ENCODE measurements at regions not wholly inside any gene's neighbourhood (a gene's known extent, or its start where the extent isn't known, plus 50 kb on each side); places are given as distances from the start of the nearest gene placed in this dataset.

GRCh38 chr2:155913356-155913755, 419.2 kb downstream of the NR4A2 start:
- H3K4me3 Mint-ChIP-seq, result no peak overlapping the region
- no peaks in the 10 kb centered on the region for H3K27me3 Mint-ChIP-seq (ENCODE audit: low read depth)
- no peak for DNase-seq (ENCODE audit: low spot score)
- ATAC-seq, result no peak
- TF ChIP-seq RELA (CRISPR knock-in tag; IDR thresholded peaks at IDR 0.05; ENCODE audit: borderline replicate concordance) (no peak), CREB1 (CRISPR knock-in tag; IDR thresholded peaks at IDR 0.05) (no peak), ELF4 (CRISPR knock-in tag; IDR thresholded peaks at IDR 0.05; ENCODE audit: low read depth) (no peak), ETV6 (CRISPR knock-in tag; IDR thresholded peaks at IDR 0.05) (no peak), ZMAT4 (CRISPR knock-in tag; IDR thresholded peaks at IDR 0.05) (no peak), E2F5 (CRISPR knock-in tag; IDR thresholded peaks at IDR 0.05) (no peak), FOXP4 (CRISPR knock-in tag; IDR thresholded peaks at IDR 0.05) (no peak), NR3C1 (CRISPR knock-in tag; conservative IDR thresholded peaks at IDR 0.05; ENCODE audit: low read depth) (no peak)
- no peaks in the 10 kb centered on the region for H3K9me3 Mint-ChIP-seq
- ChIA-PET CTCF (interaction anchor here (0.9 kb wide), 1 partner anchor 97 kb away, joined by 3 read pairs; no protein-coding TSS in a partner anchor), POLR2A (interaction anchor here (0.6 kb wide), 1 partner anchor 15 kb away, joined by 4 read pairs; no protein-coding TSS in a partner anchor)
- H3K36me3 Mint-ChIP-seq, result no peaks in the 10 kb centered on the region
- H3K4me1 Mint-ChIP-seq, result peaks cover 6% of the 10 kb centered on the region
- no peak overlapping the region for H3K27ac Mint-ChIP-seq

- H3K4me3 Mint-ChIP-seq, result no peak overlapping the region
- peaks cover 47% of the 10 kb centered on the region for H3K4me1 Mint-ChIP-seq
- no peak for ATAC-seq
- POLR2A ChIA-PET, result no interaction called here
- peaks cover 12% of the 10 kb centered on the region for H3K27me3 Mint-ChIP-seq (ENCODE audit: low read depth)
- no peak overlapping the region for H3K27ac Mint-ChIP-seq
- no peaks in the 10 kb centered on the region for H3K36me3 Mint-ChIP-seq
- no peak for DNase-seq (ENCODE audit: low spot score)
- CTCF ChIA-PET, result no interaction called here
- no peaks in the 10 kb centered on the region for H3K9me3 Mint-ChIP-seq
- TF ChIP-seq ZNF232 (CRISPR knock-in tag; IDR thresholded peaks at IDR 0.05), result no peak
- TF ChIP-seq FOXP4 (CRISPR knock-in tag; IDR thresholded peaks at IDR 0.05), result no peak
- no peak for TF ChIP-seq NR3C1 (CRISPR knock-in tag; conservative IDR thresholded peaks at IDR 0.05; ENCODE audit: low read depth)
- no peak for TF ChIP-seq ZNF512 (CRISPR knock-in tag; IDR thresholded peaks at IDR 0.05; ENCODE audit: borderline replicate concordance)
- TF ChIP-seq EMX1 (CRISPR knock-in tag; IDR thresholded peaks at IDR 0.05), result no peak
- TF ChIP-seq ZNF263 (CRISPR knock-in tag; IDR thresholded peaks at IDR 0.05; ENCODE audit: low read depth), result no peak
- TF ChIP-seq E2F1 (CRISPR knock-in tag; IDR thresholded peaks at IDR 0.05), result no peak
- TF ChIP-seq MLX (CRISPR knock-in tag; IDR thresholded peaks at IDR 0.05), result no peak
- TF ChIP-seq SOX15 (CRISPR knock-in tag; IDR thresholded peaks at IDR 0.05), result no peak
- no peak for TF ChIP-seq SMAD4 (CRISPR knock-in tag; IDR thresholded peaks at IDR 0.05)
- no peak for TF ChIP-seq STAT6 (CRISPR knock-in tag; conservative IDR thresholded peaks at IDR 0.05; ENCODE audit: low read depth)
- TF ChIP-seq PRRX2 (CRISPR knock-in tag; IDR thresholded peaks at IDR 0.05), result no peak
- no peak for TF ChIP-seq PREB (CRISPR knock-in tag; IDR thresholded peaks at IDR 0.05; ENCODE audit: borderline replicate concordance)
These were observed 424.0 kb downstream of the NR4A2 start for GRCh38 chr2:155908567-155908966.
